CD4-positive, alpha-beta T cell treated with Interleukin-15 for 1 hour (primary cell): ENCODE measurements at regions not wholly inside any gene's neighbourhood (a gene's known extent, or its start where the extent isn't known, plus 50 kb on each side); places are given as distances from the start of the nearest gene placed in this dataset.

Experiments
- DNase-seq: peaks from one replicate; pipeline ENCODE4 v3.0.0-alpha.2; 2020

GRCh38 chr9:134590240-134591081 lies 51.1 kb upstream of the COL5A1 start:
- no peak for DNase-seq

- no peak for DNase-seq
Measured at GRCh38 chr9:134591082-134591571, 50.5 kb upstream of the COL5A1 start.

GRCh38 chr9:134591573-134591981 lies 50.0 kb upstream of the COL5A1 start:
- DNase-seq = no peak
